ENCODE measurements at regions not wholly inside any gene's neighbourhood (a gene's known extent, or its start where the extent isn't known, plus 50 kb on each side); places are given as distances from the start of the nearest gene placed in this dataset.

- intact Hi-C loops (cut with DNase I) = no loop called here
- TF ChIP-seq CTCF (IDR thresholded peaks at IDR 0.05) = no peak
- Histone ChIP-seq H3K27me3 (ENCODE audit: insufficient read depth in 3 of 3, low read length in 2 of 3) (no peaks in the 10 kb centered on the region), H3K4me3 (no peak overlapping the region), H3K36me3 (ENCODE audit: insufficient read depth in 1 of 2, low read depth in 1 of 2) (no peaks in the 10 kb centered on the region), H3K9me3 (no peaks in the 10 kb centered on the region), H3K27ac (no peak overlapping the region), H3K4me1 (no peaks in the 10 kb centered on the region)
- ATAC-seq = no peak
- 77 to 82% (median 80%) methylated on average over 4 of the region's 4 CpGs for WGBS, 3 donors
- DNase-seq = no peak
These were observed 106.6 kb upstream of the ANKRD55 start for GRCh38 chr5:56339732-56340131.

- Histone ChIP-seq H3K4me1 (no peaks in the 10 kb centered on the region), H3K27ac (no peak overlapping the region), H3K9me3 (no peaks in the 10 kb centered on the region), H3K36me3 (ENCODE audit: insufficient read depth in 1 of 2, low read depth in 1 of 2) (no peaks in the 10 kb centered on the region), H3K4me3 (no peak overlapping the region), H3K27me3 (ENCODE audit: insufficient read depth in 3 of 3, low read length in 2 of 3) (no peaks in the 10 kb centered on the region)
- TF ChIP-seq CTCF (IDR thresholded peaks at IDR 0.05) = no peak
- DNase-seq (no peak), ATAC-seq (no peak)
- WGBS, 3 donors = 79 to 84% (median 81%) methylated on average over 5 of the region's 5 CpGs
- intact Hi-C loops (cut with DNase I) = no loop called here
These were observed 104.7 kb upstream of the ANKRD55 start for GRCh38 chr5:56337715-56338319.

GRCh38 chr5:56335212-56335611, 102.1 kb upstream of the ANKRD55 start:
- H3K9me3 ChIP-seq = no peaks in the 10 kb centered on the region
- no peaks in the 10 kb centered on the region for H3K27me3 ChIP-seq (ENCODE audit: insufficient read depth in 3 of 3, low read length in 2 of 3)
- intact Hi-C loops (cut with DNase I) = no loop called here
- ATAC-seq = no peak
- H3K36me3 ChIP-seq (ENCODE audit: insufficient read depth in 1 of 2, low read depth in 1 of 2) = no peaks in the 10 kb centered on the region
- DNase-seq = no peak
- no peak for TF ChIP-seq CTCF (IDR thresholded peaks at IDR 0.05)
- no peaks in the 10 kb centered on the region for H3K4me1 ChIP-seq
- H3K4me3 ChIP-seq = no peak overlapping the region
- H3K27ac ChIP-seq = no peak overlapping the region

GRCh38 chr5:56330806-56331205, 97.7 kb upstream of the ANKRD55 start:
- TF ChIP-seq CTCF (IDR thresholded peaks at IDR 0.05) = no peak
- H3K27ac ChIP-seq = no peak overlapping the region
- H3K36me3 ChIP-seq (ENCODE audit: insufficient read depth in 1 of 2, low read depth in 1 of 2) = no peaks in the 10 kb centered on the region
- no peaks in the 10 kb centered on the region for H3K27me3 ChIP-seq (ENCODE audit: insufficient read depth in 3 of 3, low read length in 2 of 3)
- no peak for ATAC-seq
- 38 to 61% (median 39%) methylated on average over 1 of the region's 1 CpG for WGBS, 3 donors
- no peaks in the 10 kb centered on the region for H3K4me1 ChIP-seq
- H3K9me3 ChIP-seq = no peaks in the 10 kb centered on the region
- H3K4me3 ChIP-seq = no peak overlapping the region
- intact Hi-C loops (cut with DNase I) = no loop called here
- DNase-seq = no peak

- intact Hi-C loops (cut with DNase I) = no loop called here
- Histone ChIP-seq H3K9me3 (no peaks in the 10 kb centered on the region), H3K27ac (no peak overlapping the region), H3K4me1 (no peaks in the 10 kb centered on the region), H3K4me3 (no peak overlapping the region), H3K36me3 (ENCODE audit: insufficient read depth in 1 of 2, low read depth in 1 of 2) (no peaks in the 10 kb centered on the region), H3K27me3 (ENCODE audit: insufficient read depth in 3 of 3, low read length in 2 of 3) (no peaks in the 10 kb centered on the region)
- ATAC-seq (no peak), DNase-seq (no peak)
- no peak for TF ChIP-seq CTCF (IDR thresholded peaks at IDR 0.05)
- 63 to 84% (median 71%) methylated on average over 2 of the region's 2 CpGs for WGBS, 3 donors
These were observed 97.0 kb upstream of the ANKRD55 start for GRCh38 chr5:56330167-56330566.

Measured in psoas muscle (tissue), 7 donors.